Right atrium auricular region (tissue), 2 donors: ENCODE measurements at regions not wholly inside any gene's neighbourhood (a gene's known extent, or its start where the extent isn't known, plus 50 kb on each side); places are given as distances from the start of the nearest gene placed in this dataset.

Experiments
- DNase-seq: peaks from one replicate; pipeline ENCODE4 v3.0.0-alpha.2; 2019; ENCODE audit warnings: low spot score
- H3K27ac ChIP-seq, 2 donors: fragments of 200-600 bp; sonication (generic); 1 replicate in 1 of 2; 2 replicates in 1 of 2; pipeline ENCODE4 v1.5.1; 2016 to 2019
- H3K27me3 ChIP-seq, 2 donors: fragments of 200-600 bp; sonication (generic); one replicate each; pipeline versions ENCODE4 v1.5.1 to v1.6.0; 2017 to 2019
- H3K36me3 ChIP-seq: fragments of 200-600 bp; sonication (generic); one replicate; pipeline ENCODE4 v1.5.1; 2016
- H3K4me1 ChIP-seq, 2 donors: fragments of 200-600 bp; sonication (generic); one replicate each; pipeline versions ENCODE4 v1.5.1 to v1.6.0; 2017 to 2019
- H3K4me3 ChIP-seq, 2 donors: fragments of 200-600 bp; sonication (generic); 1 replicate in 1 of 2; 2 replicates in 1 of 2; pipeline ENCODE4 v1.5.1; 2017 to 2019; ENCODE audit warnings: mild to moderate bottlenecking in 1 of 2, moderate library complexity in 1 of 2
- H3K9me3 ChIP-seq, 2 donors: fragments of 200-600 bp; sonication (generic); one replicate each; pipeline ENCODE4 v1.5.1; 2019
- CTCF ChIP-seq, 2 donors: fragments of 200-600 bp; sonication (generic); IDR thresholded peaks; one replicate each; pipeline ENCODE4 v1.5.1; 2019; ENCODE audit warnings: antibody characterized with exemption in 2 of 2

GRCh38 chr10:130792096-130792845, 519.2 kb downstream of the TCERG1L start:
- Histone ChIP-seq H3K36me3 (no peaks in the 10 kb centered on the region), H3K9me3 (no peaks in the 10 kb centered on the region), H3K4me3 (no peak overlapping the region), H3K27me3 (no peaks in the 10 kb centered on the region), H3K27ac (no peak overlapping the region), H3K4me1 (no peaks in the 10 kb centered on the region)
- no peak for DNase-seq
- no peak for TF ChIP-seq CTCF (IDR thresholded peaks at IDR 0.05)

GRCh38 chr10:130795819-130796218, 515.7 kb downstream of the TCERG1L start:
- Histone ChIP-seq H3K27me3 (no peaks in the 10 kb centered on the region), H3K4me3 (no peak overlapping the region), H3K27ac (no peak overlapping the region), H3K36me3 (no peaks in the 10 kb centered on the region), H3K4me1 (no peaks in the 10 kb centered on the region), H3K9me3 (no peaks in the 10 kb centered on the region)
- TF ChIP-seq CTCF (IDR thresholded peaks at IDR 0.05) = no peak
- no peak for DNase-seq

- no peaks in the 10 kb centered on the region for H3K27me3 ChIP-seq
- no peaks in the 10 kb centered on the region for H3K4me1 ChIP-seq
- H3K36me3 ChIP-seq = no peaks in the 10 kb centered on the region
- no peak for TF ChIP-seq CTCF (IDR thresholded peaks at IDR 0.05)
- no peak for DNase-seq
- no peak overlapping the region for H3K27ac ChIP-seq
- no peak overlapping the region for H3K4me3 ChIP-seq
- no peaks in the 10 kb centered on the region for H3K9me3 ChIP-seq
These were observed 512.0 kb downstream of the TCERG1L start for GRCh38 chr10:130799532-130799931.

GRCh38 chr10:130800281-130800680, 511.2 kb downstream of the TCERG1L start:
- Histone ChIP-seq H3K36me3 (no peaks in the 10 kb centered on the region), H3K27me3 (no peaks in the 10 kb centered on the region), H3K9me3 (no peaks in the 10 kb centered on the region), H3K4me3 (no peak overlapping the region), H3K27ac (no peak overlapping the region), H3K4me1 (no peaks in the 10 kb centered on the region)
- no peak for DNase-seq
- no peak for TF ChIP-seq CTCF (IDR thresholded peaks at IDR 0.05)

GRCh38 chr10:130801276-130801675, 510.2 kb downstream of the TCERG1L start:
- no peak for DNase-seq
- Histone ChIP-seq H3K4me1 (no peaks in the 10 kb centered on the region), H3K4me3 (no peak overlapping the region), H3K9me3 (no peaks in the 10 kb centered on the region), H3K36me3 (no peaks in the 10 kb centered on the region), H3K27ac (no peak overlapping the region), H3K27me3 (no peaks in the 10 kb centered on the region)
- no peak for TF ChIP-seq CTCF (IDR thresholded peaks at IDR 0.05)

- Histone ChIP-seq H3K9me3 (no peaks in the 10 kb centered on the region), H3K36me3 (no peaks in the 10 kb centered on the region), H3K27me3 (no peaks in the 10 kb centered on the region), H3K4me3 (no peak overlapping the region), H3K27ac (no peak overlapping the region), H3K4me1 (no peaks in the 10 kb centered on the region)
- no peak for DNase-seq
- TF ChIP-seq CTCF (IDR thresholded peaks at IDR 0.05) = no peak
These were observed 509.7 kb downstream of the TCERG1L start for GRCh38 chr10:130801784-130802183.
